GM21786 (cell line): ENCODE measurements at regions not wholly inside any gene's neighbourhood (a gene's known extent, or its start where the extent isn't known, plus 50 kb on each side); places are given as distances from the start of the nearest gene placed in this dataset.
"Not testable (repeated sequence)": the region's sequence is repeated elsewhere in the genome, so short reads cannot be mapped to it uniquely, and the experiment has no call there.

Experiments
- ATAC-seq: cut with Tn5 transposase; IDR thresholded peaks from one replicate; pipeline ENCODE4 v1.9.1; 2021; ENCODE audit not compliant: unreplicated experiment

DNA sequence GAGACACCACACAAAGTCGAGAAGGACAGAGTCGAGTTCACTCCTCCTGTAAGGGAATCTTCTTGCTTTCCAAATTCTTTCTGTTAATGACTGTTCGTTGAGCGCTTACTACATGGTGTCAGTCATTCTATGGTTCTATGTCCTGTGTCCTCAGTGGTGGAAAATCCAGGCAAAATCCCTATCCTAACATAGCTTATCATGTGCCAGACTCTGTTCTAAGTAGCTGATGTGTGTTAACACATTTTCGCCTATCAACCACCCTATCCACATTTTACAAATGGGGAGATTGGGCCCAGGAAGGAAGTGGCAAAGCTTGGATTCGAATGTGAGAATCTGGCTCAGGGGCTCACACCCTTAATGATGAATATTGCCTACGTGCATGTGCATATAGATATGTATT is 280.1 kb downstream of the GATA3 start:
- no peak for ATAC-seq

GRCh38 chr10:8336629-8337331 is 282.3 kb downstream of the GATA3 start:
- no peak for ATAC-seq

GRCh38 chr10:8337332-8337651 is 282.8 kb downstream of the GATA3 start:
- ATAC-seq: no peak

- no peak for ATAC-seq
Measured at GRCh38 chr10:8338177-8338766, 283.8 kb downstream of the GATA3 start.

DNA sequence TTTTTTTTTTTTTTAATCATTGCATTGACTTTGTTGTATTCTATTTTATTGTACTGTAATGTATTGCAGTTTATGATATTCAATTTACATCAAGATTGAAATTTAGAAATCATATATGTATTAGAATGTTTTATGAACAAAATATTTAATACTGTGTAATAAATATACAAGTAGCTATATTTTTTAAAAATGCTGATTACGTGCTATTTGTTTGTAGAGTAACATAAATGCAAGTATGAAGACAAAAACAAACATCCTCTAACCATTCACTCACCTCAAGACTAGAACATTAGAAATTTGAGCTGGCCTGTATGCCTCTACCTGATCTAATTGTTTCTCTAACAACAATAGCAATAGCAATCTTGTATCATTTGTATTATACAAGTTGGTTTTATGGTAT is 290.3 kb downstream of the GATA3 start:
- no peak for ATAC-seq

- no peak for ATAC-seq
Measured at GRCh38 chr10:8346861-8347260, 292.4 kb downstream of the GATA3 start.

GRCh38 chr10:8347614-8348013 is 293.1 kb downstream of the GATA3 start:
- not testable (repeated sequence) for ATAC-seq

DNA sequence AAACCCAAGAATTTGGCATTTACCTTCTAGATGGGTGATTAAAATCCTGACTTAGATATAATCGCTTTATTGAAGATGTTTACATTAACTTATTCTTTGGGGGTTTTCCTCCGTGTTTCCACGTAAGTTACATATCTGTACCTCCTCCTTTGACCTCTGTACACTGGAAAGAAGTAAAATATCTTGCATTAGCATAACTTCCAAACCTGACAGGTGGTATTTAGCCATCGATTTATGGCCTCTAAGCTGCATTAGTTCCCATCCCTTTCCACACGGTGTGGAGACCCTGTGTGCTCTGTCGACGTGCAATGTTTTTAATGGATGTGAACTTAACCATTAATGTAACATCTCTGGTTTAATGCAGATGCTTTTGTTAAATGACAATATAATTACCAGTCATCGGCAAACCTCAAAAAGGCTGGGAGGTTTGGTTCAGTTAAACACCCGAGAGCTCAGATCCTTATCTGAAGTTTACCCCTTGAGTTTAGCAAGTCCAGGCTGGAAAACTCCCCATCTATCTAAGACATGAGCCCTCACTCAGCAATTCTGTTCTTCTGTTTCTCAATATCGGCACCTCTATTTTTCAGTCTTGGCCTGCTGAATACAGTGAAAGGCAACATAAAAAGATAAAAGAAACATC is 295.2 kb downstream of the GATA3 start:
- no peak for ATAC-seq

GRCh38 chr10:8350250-8350967 is 295.9 kb downstream of the GATA3 start:
- ATAC-seq: no peak

DNA sequence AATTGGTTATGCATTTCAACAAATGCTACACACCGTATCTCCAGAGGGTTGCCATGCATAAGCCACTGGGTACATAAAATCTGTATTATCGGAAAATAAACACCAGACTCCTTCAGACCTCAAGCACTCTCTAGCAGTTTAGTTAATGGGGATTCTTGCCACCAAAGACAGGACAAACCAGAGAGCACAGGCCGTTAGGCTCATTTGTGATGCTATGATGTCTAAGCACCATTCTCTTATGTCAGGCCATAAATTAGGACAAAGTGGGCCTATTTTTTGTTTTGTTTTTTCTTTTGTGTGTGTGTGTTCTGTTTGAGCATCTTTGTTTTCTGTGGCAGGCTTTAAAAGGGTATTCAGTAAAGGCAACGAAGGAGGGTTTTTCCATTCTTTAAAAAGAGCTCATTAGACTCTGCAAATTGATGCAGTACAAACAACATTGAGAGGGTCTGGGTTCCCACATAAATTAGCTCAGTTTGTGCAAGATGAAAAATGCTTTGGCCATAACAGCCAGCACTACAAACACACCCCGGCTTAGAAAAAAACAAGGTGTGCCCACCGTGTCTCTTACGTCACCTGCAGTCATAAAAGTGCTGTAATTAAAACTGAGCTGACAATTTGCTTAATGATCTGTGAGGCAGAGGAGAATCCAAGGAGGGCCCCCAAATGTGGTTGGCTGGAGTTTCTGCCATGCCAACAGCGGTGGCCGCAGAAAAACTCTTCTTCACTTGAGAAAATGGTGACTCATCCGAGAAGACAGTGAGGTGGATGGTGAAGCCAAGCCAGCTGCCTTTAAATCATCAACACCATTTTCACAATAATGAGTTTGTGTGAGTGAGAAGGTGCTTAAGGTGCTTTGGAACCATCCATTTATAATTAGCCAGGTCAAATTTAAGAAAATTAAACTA is 297.9 kb downstream of the GATA3 start:
- ATAC-seq: no peak

- no peak for ATAC-seq
Measured at GRCh38 chr10:8356283-8356682, 301.8 kb downstream of the GATA3 start.

GRCh38 chr10:8359467-8359866 is 305.0 kb downstream of the GATA3 start:
- ATAC-seq: no peak

DNA sequence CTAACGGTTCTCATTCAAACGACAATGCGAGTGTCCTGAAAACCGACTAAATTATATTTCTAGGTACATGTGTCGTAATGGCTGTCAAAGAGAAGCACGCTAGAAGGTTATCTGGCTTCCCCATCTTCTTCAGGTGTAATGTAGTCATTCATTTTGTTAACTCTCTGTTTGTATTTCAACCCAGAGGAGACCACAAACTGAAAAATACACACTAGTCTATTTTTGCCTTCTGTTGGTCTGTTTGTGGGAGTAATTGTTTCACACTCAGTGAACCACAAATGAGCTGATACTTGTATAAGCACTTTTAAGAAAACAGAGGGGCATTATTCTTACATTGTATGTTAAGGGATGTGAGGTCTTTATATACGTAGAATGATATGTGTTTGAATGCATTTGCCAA is 305.9 kb downstream of the GATA3 start:
- ATAC-seq: no peak

- ATAC-seq: no peak
Measured at GRCh38 chr10:8360814-8361509, 306.5 kb downstream of the GATA3 start.

DNA sequence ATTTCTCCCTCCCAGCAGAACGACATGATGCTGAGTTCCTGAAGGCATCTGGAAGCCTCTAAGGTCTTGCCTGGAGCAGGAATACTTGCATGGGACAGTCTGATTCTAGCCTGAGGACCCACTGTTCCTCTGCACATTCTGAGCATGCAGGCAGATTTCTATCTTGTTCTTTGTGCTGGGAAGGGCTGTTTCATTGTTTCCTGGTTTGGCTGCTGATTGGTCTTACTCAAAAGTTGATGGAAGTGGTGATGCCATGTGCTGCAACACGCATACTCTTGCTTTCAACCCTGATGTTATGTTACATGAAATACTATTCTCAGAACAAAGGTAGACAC is 307.0 kb downstream of the GATA3 start:
- no peak for ATAC-seq

DNA sequence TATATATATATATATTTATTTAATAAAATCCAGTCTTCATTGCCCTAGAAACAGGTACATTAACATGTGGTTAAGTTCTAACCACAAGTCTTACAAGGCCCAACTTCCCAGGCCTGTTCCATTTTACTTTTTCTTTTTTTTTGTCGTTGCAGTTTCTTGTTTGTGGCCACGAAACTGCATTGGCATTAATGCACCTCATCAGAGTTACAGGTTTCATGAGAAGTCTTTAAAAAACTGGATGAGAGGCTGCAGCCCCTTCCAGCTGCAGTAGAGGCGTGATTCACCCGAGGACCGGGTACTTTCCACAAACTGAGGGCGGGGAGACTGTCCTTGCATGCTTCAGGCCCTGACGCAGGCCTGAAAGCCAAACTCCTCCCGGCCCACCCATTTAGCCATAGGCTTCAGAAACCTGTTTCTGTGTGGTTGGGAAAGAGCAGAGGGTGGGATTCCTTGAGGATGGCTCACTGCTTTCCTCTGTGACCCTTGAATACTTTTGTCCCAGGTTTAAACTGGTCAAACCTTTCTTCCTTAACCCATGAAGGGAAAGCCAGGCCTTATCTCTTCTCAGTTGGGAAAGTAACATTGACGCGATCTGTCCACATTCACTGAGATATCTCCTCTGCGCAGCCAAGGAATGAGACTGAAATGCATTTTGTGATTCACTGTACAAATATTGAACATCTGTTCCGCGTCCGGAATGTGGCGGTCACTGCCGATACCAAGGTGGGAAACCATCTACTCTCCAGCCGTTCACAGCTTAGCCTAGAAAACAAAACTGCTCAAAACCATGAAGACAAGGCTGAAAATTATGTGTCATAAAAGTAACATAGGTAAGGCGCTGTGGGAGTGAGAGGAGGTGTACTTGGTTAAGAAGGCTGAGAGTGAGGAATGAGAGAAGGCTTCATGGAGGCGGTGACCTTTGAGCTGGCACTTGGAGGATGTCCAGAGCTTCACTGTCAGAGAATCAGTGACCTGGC is 311.7 kb downstream of the GATA3 start:
- no peak for ATAC-seq

GRCh38 chr10:8367672-8368411 is 313.4 kb downstream of the GATA3 start:
- not testable (repeated sequence) for ATAC-seq

GRCh38 chr10:8369666-8370065 is 315.2 kb downstream of the GATA3 start:
- peak; percentile 42 for ATAC-seq

DNA sequence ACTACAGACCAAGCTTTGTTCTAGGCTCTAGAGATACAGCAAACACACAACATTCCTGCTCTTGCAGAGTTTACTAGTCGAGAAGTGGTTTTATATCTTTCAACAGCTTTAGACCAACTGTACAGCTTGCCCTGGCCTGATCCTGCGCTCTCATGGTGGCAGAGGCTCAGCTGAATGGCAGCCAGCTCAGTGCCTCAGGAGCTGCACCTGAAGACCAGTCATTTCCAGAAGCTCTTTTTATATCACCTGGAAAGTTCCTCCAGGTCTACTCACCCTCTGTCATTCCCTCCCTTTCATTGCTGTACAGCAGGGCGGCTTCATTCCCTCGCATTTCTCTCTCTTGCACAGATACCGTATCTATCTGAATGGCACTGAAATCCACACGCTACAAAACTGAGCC is 319.8 kb downstream of the GATA3 start:
- ATAC-seq: no peak
